ENCODE measurements at regions not wholly inside any gene's neighbourhood (a gene's known extent, or its start where the extent isn't known, plus 50 kb on each side); places are given as distances from the start of the nearest gene placed in this dataset.
"Not testable (repeated sequence)": the region's sequence is repeated elsewhere in the genome, so short reads cannot be mapped to it uniquely, and the experiment has no call there.

- in situ Hi-C loops (cut with HindIII; ENCODE audit: low pct_ligation_motif_present, low sequenced_read_pairs), result no loop called here
- no peaks in the 10 kb centered on the region for H3K36me3 ChIP-seq (replicated peaks)
- TF ChIP-seq CTCF (IDR thresholded peaks at IDR 0.05; ENCODE audit: low read depth, low read length, missing control alignments), result no peak
- no peak overlapping the region for H3K4me3 ChIP-seq (ENCODE audit: low read depth, low read length)
- no peaks in the 10 kb centered on the region for H3K27me3 ChIP-seq (replicated peaks)
- DNase-seq, result no peak
- H3K27ac ChIP-seq, result no peak overlapping the region
These were observed 86.3 kb upstream of the AMN1 start for GRCh38 chr12:31815096-31815495.

GRCh38 chr12:31813305-31813704 is 84.5 kb upstream of the AMN1 start:
- DNase-seq, result no peak
- in situ Hi-C loops (cut with HindIII; ENCODE audit: low pct_ligation_motif_present, low sequenced_read_pairs), result no loop called here
- peak; percentile 29 for TF ChIP-seq CTCF (IDR thresholded peaks at IDR 0.05; ENCODE audit: low read depth, low read length, missing control alignments)
- Histone ChIP-seq H3K36me3 (replicated peaks) (no peaks in the 10 kb centered on the region), H3K4me3 (ENCODE audit: low read depth, low read length) (no peak overlapping the region), H3K27me3 (replicated peaks) (no peaks in the 10 kb centered on the region), H3K27ac (no peak overlapping the region)

- H3K4me3 ChIP-seq (ENCODE audit: low read depth, low read length), result no peak overlapping the region
- in situ Hi-C loops (cut with HindIII; ENCODE audit: low pct_ligation_motif_present, low sequenced_read_pairs), result no loop called here
- no peak overlapping the region for H3K27ac ChIP-seq
- no peak for DNase-seq
- H3K27me3 ChIP-seq (replicated peaks), result no peaks in the 10 kb centered on the region
- TF ChIP-seq CTCF (IDR thresholded peaks at IDR 0.05; ENCODE audit: low read depth, low read length, missing control alignments), result no peak
- H3K36me3 ChIP-seq (replicated peaks), result no peaks in the 10 kb centered on the region
These were observed 78.9 kb upstream of the AMN1 start for GRCh38 chr12:31807773-31808097.

- H3K27me3 ChIP-seq (replicated peaks); H3K4me3 ChIP-seq (ENCODE audit: low read depth, low read length); DNase-seq; in situ Hi-C loops (cut with HindIII; ENCODE audit: low pct_ligation_motif_present, low sequenced_read_pairs); H3K36me3 ChIP-seq (replicated peaks); H3K27ac ChIP-seq: not testable (repeated sequence)
These were observed 78.4 kb upstream of the AMN1 start for GRCh38 chr12:31807081-31807772.

GRCh38 chr12:31805681-31806080 is 76.9 kb upstream of the AMN1 start:
- H3K27ac ChIP-seq; in situ Hi-C loops (cut with HindIII; ENCODE audit: low pct_ligation_motif_present, low sequenced_read_pairs); H3K36me3 ChIP-seq (replicated peaks); DNase-seq; H3K4me3 ChIP-seq (ENCODE audit: low read depth, low read length); H3K27me3 ChIP-seq (replicated peaks): not testable (repeated sequence)

- H3K27me3 ChIP-seq (replicated peaks); H3K36me3 ChIP-seq (replicated peaks); H3K27ac ChIP-seq; DNase-seq; H3K4me3 ChIP-seq (ENCODE audit: low read depth, low read length); in situ Hi-C loops (cut with HindIII; ENCODE audit: low pct_ligation_motif_present, low sequenced_read_pairs): not testable (repeated sequence)
These were observed 75.9 kb upstream of the AMN1 start for GRCh38 chr12:31804707-31805106.

- TF ChIP-seq CTCF (IDR thresholded peaks at IDR 0.05; ENCODE audit: low read depth, low read length, missing control alignments), result no peak
These were observed 75.3 kb upstream of the AMN1 start for GRCh38 chr12:31804185-31804504.

More at GRCh38 chr12:31804185-31804504, 75.3 kb upstream of the AMN1 start:
- Histone ChIP-seq H3K27ac (no peak overlapping the region), H3K4me3 (ENCODE audit: low read depth, low read length) (no peak overlapping the region), H3K36me3 (replicated peaks) (no peaks in the 10 kb centered on the region), H3K27me3 (replicated peaks) (no peaks in the 10 kb centered on the region)
- in situ Hi-C loops (cut with HindIII; ENCODE audit: low pct_ligation_motif_present, low sequenced_read_pairs), result no loop called here
- no peak for DNase-seq
